ENCODE measurements at regions not wholly inside any gene's neighbourhood (a gene's known extent, or its start where the extent isn't known, plus 50 kb on each side); places are given as distances from the start of the nearest gene placed in this dataset.

DNA sequence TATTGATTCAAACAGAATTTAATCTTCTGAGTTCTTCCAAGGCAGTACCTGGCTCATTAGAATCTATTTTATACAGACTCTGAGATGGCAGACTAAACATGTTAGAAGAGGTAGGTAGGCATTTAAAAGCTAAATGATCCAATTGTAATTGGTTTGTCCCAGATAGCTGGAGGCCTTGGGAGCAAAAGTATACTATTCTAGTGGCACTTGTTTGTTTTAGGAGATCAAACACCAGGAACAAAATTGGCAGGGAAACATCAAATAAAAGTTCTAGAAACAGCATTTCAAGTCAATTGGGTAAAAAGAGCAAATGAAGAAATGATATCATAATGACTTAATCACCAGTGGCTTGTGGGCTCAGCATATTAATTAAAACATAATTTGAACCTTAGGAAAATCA, 521.4 kb downstream of the PRR16 start:
- TF ChIP-seq, protein P1, sequence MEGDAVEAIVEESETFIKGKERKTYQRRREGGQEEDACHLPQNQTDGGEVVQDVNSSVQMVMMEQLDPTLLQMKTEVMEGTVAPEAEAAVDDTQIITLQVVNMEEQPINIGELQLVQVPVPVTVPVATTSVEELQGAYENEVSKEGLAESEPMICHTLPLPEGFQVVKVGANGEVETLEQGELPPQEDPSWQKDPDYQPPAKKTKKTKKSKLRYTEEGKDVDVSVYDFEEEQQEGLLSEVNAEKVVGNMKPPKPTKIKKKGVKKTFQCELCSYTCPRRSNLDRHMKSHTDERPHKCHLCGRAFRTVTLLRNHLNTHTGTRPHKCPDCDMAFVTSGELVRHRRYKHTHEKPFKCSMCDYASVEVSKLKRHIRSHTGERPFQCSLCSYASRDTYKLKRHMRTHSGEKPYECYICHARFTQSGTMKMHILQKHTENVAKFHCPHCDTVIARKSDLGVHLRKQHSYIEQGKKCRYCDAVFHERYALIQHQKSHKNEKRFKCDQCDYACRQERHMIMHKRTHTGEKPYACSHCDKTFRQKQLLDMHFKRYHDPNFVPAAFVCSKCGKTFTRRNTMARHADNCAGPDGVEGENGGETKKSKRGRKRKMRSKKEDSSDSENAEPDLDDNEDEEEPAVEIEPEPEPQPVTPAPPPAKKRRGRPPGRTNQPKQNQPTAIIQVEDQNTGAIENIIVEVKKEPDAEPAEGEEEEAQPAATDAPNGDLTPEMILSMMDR (conservative IDR thresholded peaks at IDR 0.05; ENCODE audit: low read length), result no peak
- no peak overlapping the region for H3K4me3 ChIP-seq (ENCODE audit: low read length)

DNA sequence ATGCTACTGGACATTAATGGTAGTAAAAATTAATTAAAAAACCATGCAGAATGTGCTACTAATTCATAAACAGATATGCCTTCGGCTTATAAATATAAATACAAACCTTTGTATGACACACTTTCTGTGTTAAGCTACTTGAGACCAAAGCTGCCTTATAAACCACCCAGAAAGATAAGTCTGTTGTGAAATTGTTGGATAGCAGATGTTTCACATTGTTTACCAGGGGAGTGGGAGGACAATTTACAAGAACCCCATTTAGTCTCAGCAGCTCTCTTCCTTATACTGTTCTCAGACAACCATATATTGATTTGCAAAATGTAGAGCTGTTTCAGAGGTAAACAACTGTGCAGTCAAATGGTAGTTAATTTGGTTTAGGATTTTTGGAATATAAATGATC, 524.4 kb downstream of the PRR16 start:
- TF ChIP-seq, protein P1 (conservative IDR thresholded peaks at IDR 0.05; ENCODE audit: low read length), result no peak
- no peak for DNase-seq (ENCODE audit: low read depth)
- no peak overlapping the region for H3K4me3 ChIP-seq (ENCODE audit: low read length)

More for the DNA sequence above, 521.4 kb downstream of the PRR16 start:
- DNase-seq (ENCODE audit: low read depth), result no peak

DNA sequence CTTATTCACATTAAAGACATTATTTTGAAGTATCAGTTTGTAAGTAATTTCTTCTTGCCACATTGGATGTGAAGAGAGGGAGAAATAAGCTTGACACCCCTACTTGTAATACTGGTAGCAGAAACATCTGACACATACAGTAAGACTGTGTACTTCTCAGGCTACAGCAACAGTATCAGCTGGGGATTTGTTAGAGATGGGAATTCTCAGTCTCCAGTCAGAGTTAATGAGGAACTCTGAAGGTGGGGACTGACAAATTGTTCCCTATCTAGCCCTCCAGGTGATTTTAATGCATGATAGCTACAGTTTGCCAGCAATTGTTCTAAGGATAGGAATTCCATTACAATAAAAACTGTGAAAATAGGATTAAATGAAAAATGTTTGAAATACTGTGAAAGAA, 524.8 kb downstream of the PRR16 start:
- TF ChIP-seq, protein P1 (conservative IDR thresholded peaks at IDR 0.05; ENCODE audit: low read length), result no peak
- DNase-seq (ENCODE audit: low read depth), result no peak

DNA sequence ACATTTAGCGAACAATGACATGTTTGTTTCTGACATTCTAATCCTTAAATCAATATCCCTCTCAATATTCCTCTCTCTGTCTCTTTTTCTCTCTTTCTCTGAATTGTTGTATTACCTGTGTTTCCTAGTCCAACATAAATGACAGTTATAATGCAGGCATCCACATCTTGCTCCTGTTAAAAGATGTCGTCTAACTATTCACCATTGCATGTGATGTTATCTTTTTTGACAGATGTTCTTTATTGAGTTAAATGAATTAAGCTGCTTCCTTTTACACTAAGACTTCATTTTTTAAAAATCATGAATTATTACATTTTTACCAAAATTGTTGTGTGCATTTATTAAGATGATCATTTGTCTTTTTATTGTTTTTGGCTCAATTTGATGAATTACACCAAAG, 527.5 kb downstream of the PRR16 start:
- no peak for DNase-seq (ENCODE audit: low read depth)
- TF ChIP-seq, protein P1 (conservative IDR thresholded peaks at IDR 0.05; ENCODE audit: low read length), result no peak

More for the DNA sequence above, 524.8 kb downstream of the PRR16 start:
- H3K4me3 ChIP-seq (ENCODE audit: low read length), result no peak overlapping the region

DNA sequence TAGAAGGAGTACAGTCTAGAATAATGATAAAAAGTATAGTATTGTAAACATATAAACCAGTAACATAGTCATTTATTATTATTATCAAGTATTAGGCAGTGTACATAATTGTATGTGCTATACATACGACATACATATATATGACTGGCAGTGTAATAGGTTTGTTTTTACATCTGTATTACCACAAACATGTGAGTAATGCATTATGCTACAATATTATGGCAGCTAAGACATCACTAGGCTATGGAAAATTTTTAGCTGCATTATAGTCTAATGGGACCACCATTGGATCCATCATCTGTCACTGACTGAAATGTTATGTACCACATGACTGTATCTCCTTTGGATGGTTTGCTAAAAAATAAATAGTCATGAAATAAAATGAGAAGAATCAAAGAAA, 530.0 kb downstream of the PRR16 start:
- no peak overlapping the region for H3K4me3 ChIP-seq (ENCODE audit: low read length)
- TF ChIP-seq, protein P1 (conservative IDR thresholded peaks at IDR 0.05; ENCODE audit: low read length), result no peak
- DNase-seq (ENCODE audit: low read depth), result no peak

More for the DNA sequence above, 527.5 kb downstream of the PRR16 start:
- H3K4me3 ChIP-seq (ENCODE audit: low read length), result no peak overlapping the region

DNA sequence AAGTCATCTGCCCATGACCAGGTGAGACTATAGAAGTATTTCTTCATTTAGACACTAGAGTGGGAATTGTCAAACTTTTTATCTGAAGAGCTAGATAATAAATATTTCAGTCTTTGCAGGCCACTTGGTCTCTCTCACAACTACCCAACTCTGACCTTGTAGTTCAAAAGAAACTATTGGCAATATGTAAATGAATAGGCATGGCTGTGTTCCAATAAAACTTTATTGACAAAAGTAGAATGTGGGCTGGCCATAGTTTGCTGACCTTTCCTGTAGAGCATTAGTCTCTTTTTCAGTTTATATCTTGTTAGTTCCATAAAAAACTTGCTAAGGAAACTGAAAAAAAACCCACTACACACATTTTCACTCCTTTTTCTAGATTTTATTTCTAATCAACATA, 535.5 kb downstream of the PRR16 start:
- TF ChIP-seq, protein P1 (conservative IDR thresholded peaks at IDR 0.05; ENCODE audit: low read length), result no peak
- DNase-seq (ENCODE audit: low read depth), result no peak
- no peak overlapping the region for H3K4me3 ChIP-seq (ENCODE audit: low read length)

DNA sequence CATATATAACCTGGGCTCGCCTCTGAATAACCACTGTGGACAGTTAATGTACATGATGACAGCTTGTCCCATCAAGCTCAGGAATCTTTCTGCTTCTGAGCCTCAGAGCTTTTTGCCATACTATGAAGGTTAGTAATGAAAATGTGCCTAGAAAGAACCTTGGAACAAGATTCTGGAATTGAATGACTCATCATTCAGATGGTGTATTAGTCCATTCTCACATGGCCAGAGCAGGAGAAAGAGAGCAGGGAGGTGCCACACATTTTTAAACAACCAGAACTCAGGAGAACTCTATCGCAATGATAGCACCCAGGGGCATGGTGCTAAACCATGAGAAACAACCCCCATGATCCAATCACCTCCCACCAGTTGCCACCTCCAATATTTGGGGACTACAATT, 542.1 kb downstream of the PRR16 start:
- H3K4me3 ChIP-seq (ENCODE audit: low read length), result no peak overlapping the region
- TF ChIP-seq, protein P1 (conservative IDR thresholded peaks at IDR 0.05; ENCODE audit: low read length), result no peak
- no peak for DNase-seq (ENCODE audit: low read depth)
